Fibroblast of lung (primary cell): ENCODE measurements at regions not wholly inside any gene's neighbourhood (a gene's known extent, or its start where the extent isn't known, plus 50 kb on each side); places are given as distances from the start of the nearest gene placed in this dataset.

Source experiments
- DNase-seq, 2 donors: peaks; one replicate each; pipeline versions ENCODE4 v3.0.0 to v3.0.0-alpha.2; 2010; ENCODE audit warnings: low read depth in 2 of 2
- H2AFZ ChIP-seq: 2 replicates; pipeline ENCODE4 v1.5.1; 2012; ENCODE audit warnings: low read length, control low read depth, inconsistent platforms
- H3K27ac ChIP-seq: 2 replicates; pipeline ENCODE4 v1.5.1; 2011; ENCODE audit warnings: low read length, control low read depth; ENCODE audit not compliant: insufficient read depth
- H3K27me3 ChIP-seq: 2 replicates; pipeline ENCODE4 v1.5.1; 2011; ENCODE audit warnings: mild to moderate bottlenecking, low read length; ENCODE audit not compliant: control insufficient read depth, insufficient read depth
- H3K36me3 ChIP-seq: 2 replicates; pipeline ENCODE4 v1.5.1; 2011; ENCODE audit warnings: low read length; ENCODE audit not compliant: control insufficient read depth, insufficient read depth
- H3K4me1 ChIP-seq: 2 replicates; pipeline ENCODE4 v1.5.1; 2011; ENCODE audit warnings: low read length; ENCODE audit not compliant: control insufficient read depth, insufficient read depth; ENCODE audit errors: extremely low read depth
- H3K4me2 ChIP-seq: 2 replicates; pipeline ENCODE4 v1.5.1; 2011; ENCODE audit warnings: low read length, control low read depth; ENCODE audit not compliant: insufficient read depth; ENCODE audit errors: extremely low read depth
- H3K4me3 ChIP-seq, 4 experiments: fragments of 200-600 bp in 1 of 4; sonication (generic) in 1 of 4; replicated peaks in 1 of 4; 2 replicates each; pipeline ENCODE4 v1.5.1; 2011 to 2016; ENCODE audit warnings: low read length in 4 of 4, low read depth in 3 of 4, mild to moderate bottlenecking in 3 of 4, control low read depth in 2 of 4, inconsistent platforms in 1 of 4, mixed read lengths in 1 of 4; ENCODE audit not compliant: insufficient read depth in 1 of 4; ENCODE audit errors: control extremely low read depth in 1 of 4
- H3K79me2 ChIP-seq: 2 replicates; pipeline ENCODE4 v1.5.1; 2012; ENCODE audit warnings: mild to moderate bottlenecking, low read length, inconsistent platforms; ENCODE audit not compliant: control insufficient read depth, insufficient read depth
- H3K9ac ChIP-seq: 2 replicates; pipeline ENCODE4 v1.5.1; 2011; ENCODE audit warnings: mild to moderate bottlenecking, low read length, control low read depth; ENCODE audit not compliant: insufficient read depth
- H3K9me3 ChIP-seq: 2 replicates; pipeline ENCODE4 v1.5.1; 2012; ENCODE audit warnings: low read depth, low read length; ENCODE audit not compliant: control insufficient read depth, insufficient read depth
- H4K20me1 ChIP-seq: 2 replicates; pipeline ENCODE4 v1.5.1; 2011; ENCODE audit warnings: low read length; ENCODE audit not compliant: control insufficient read depth, insufficient read depth; ENCODE audit errors: extremely low read depth
- EZH2 ChIP-seq: IDR thresholded peaks from 2 replicates; pipeline ENCODE4 v1.5.1; 2012; ENCODE audit warnings: low read length, control low read depth, mild to moderate bottlenecking; ENCODE audit errors: missing control alignments
- TF ChIP-seq, protein P1 (sequence below), 2 donors: IDR thresholded peaks in 1 of 2; conservative IDR thresholded peaks in 1 of 2; 1 replicate in 1 of 2; 2 replicates in 1 of 2; pipeline ENCODE4 v1.5.1; 2011 to 2012; ENCODE audit warnings: low read length in 2 of 2, control low read depth in 1 of 2, inconsistent platforms in 1 of 2, low read depth in 1 of 2, mild to moderate bottlenecking in 1 of 2

GRCh38 chr6:169945117-169945516 lies 193.7 kb downstream of the ERMARD start:
- DNase-seq, result no peak
- no peaks in the 10 kb centered on the region for H4K20me1 ChIP-seq
- H3K9me3 ChIP-seq, result no peaks in the 10 kb centered on the region
- no peak overlapping the region for H2AFZ ChIP-seq
- TF ChIP-seq, protein P1, sequence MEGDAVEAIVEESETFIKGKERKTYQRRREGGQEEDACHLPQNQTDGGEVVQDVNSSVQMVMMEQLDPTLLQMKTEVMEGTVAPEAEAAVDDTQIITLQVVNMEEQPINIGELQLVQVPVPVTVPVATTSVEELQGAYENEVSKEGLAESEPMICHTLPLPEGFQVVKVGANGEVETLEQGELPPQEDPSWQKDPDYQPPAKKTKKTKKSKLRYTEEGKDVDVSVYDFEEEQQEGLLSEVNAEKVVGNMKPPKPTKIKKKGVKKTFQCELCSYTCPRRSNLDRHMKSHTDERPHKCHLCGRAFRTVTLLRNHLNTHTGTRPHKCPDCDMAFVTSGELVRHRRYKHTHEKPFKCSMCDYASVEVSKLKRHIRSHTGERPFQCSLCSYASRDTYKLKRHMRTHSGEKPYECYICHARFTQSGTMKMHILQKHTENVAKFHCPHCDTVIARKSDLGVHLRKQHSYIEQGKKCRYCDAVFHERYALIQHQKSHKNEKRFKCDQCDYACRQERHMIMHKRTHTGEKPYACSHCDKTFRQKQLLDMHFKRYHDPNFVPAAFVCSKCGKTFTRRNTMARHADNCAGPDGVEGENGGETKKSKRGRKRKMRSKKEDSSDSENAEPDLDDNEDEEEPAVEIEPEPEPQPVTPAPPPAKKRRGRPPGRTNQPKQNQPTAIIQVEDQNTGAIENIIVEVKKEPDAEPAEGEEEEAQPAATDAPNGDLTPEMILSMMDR (conservative IDR thresholded peaks at IDR 0.05 in 1 of 2, IDR thresholded peaks at IDR 0.05 in 1 of 2; ENCODE audit: low read depth in 1 of 2, low read length in 2 of 2), result no peak
- no peak for TF ChIP-seq EZH2
- H3K36me3 ChIP-seq, result no peaks in the 10 kb centered on the region
- H3K27me3 ChIP-seq, result no peaks in the 10 kb centered on the region
- no peaks in the 10 kb centered on the region for H3K4me1 ChIP-seq
- H3K4me2 ChIP-seq, result no peak overlapping the region
- no peak overlapping the region for H3K9ac ChIP-seq
- H3K27ac ChIP-seq, result no peak overlapping the region
- no peaks in the 10 kb centered on the region for H3K79me2 ChIP-seq
- H3K4me3 ChIP-seq, result no peak overlapping the region

DNA sequence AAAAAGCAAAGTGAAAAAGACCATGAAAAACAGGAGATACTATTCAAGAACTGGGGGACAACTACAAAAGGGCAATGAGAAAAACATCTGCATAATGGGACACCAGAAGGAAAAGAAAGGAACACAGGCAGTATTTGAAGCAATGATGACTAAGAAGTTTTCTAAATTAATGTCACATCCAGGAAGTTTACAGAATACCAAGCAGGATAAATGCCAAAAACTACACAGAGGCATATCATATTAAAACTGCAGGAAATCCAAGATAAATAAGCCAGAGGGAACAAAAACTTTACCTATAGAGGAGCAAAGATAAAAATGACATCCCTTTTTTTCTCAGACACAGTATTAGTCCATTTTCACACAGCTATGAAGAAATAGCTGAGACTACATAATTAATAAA lies 193.0 kb downstream of the ERMARD start:
- no peak for DNase-seq
- Histone ChIP-seq H2AFZ (no peak overlapping the region), H3K79me2 (no peaks in the 10 kb centered on the region), H4K20me1 (no peaks in the 10 kb centered on the region), H3K9ac (no peak overlapping the region), H3K4me2 (no peak overlapping the region), H3K4me1 (no peaks in the 10 kb centered on the region), H3K4me3 (no peak overlapping the region), H3K9me3 (no peaks in the 10 kb centered on the region), H3K27me3 (no peaks in the 10 kb centered on the region), H3K27ac (no peak overlapping the region), H3K36me3 (no peaks in the 10 kb centered on the region)
- no peak for TF ChIP-seq EZH2
- TF ChIP-seq, protein P1 (conservative IDR thresholded peaks at IDR 0.05 in 1 of 2, IDR thresholded peaks at IDR 0.05 in 1 of 2; ENCODE audit: low read depth in 1 of 2, low read length in 2 of 2), result no peak

- H3K4me2 ChIP-seq, result no peak overlapping the region
- H2AFZ ChIP-seq, result no peak overlapping the region
- H3K27me3 ChIP-seq, result no peaks in the 10 kb centered on the region
- no peaks in the 10 kb centered on the region for H3K4me1 ChIP-seq
- H3K9ac ChIP-seq, result no peak overlapping the region
- no peaks in the 10 kb centered on the region for H4K20me1 ChIP-seq
- no peaks in the 10 kb centered on the region for H3K9me3 ChIP-seq
- no peak overlapping the region for H3K4me3 ChIP-seq
- TF ChIP-seq, protein P1 (conservative IDR thresholded peaks at IDR 0.05 in 1 of 2, IDR thresholded peaks at IDR 0.05 in 1 of 2; ENCODE audit: low read depth in 1 of 2, low read length in 2 of 2), result no peak
- TF ChIP-seq EZH2, result no peak
- H3K36me3 ChIP-seq, result no peaks in the 10 kb centered on the region
- H3K79me2 ChIP-seq, result no peaks in the 10 kb centered on the region
- H3K27ac ChIP-seq, result no peak overlapping the region
- no peak for DNase-seq
Measured at GRCh38 chr6:169944061-169944337, 192.6 kb downstream of the ERMARD start.
